Fibroblast of lung (primary cell): ENCODE measurements at regions not wholly inside any gene's neighbourhood (a gene's known extent, or its start where the extent isn't known, plus 50 kb on each side); places are given as distances from the start of the nearest gene placed in this dataset.
"Not testable (repeated sequence)": the region's sequence is repeated elsewhere in the genome, so short reads cannot be mapped to it uniquely, and the experiment has no call there.

Source experiments
- EZH2 ChIP-seq: IDR thresholded peaks from 2 replicates; pipeline ENCODE4 v1.5.1; 2012; ENCODE audit warnings: low read length, control low read depth, mild to moderate bottlenecking; ENCODE audit errors: missing control alignments
- TF ChIP-seq, protein P1 (sequence below), 2 donors: IDR thresholded peaks in 1 of 2; conservative IDR thresholded peaks in 1 of 2; 1 replicate in 1 of 2; 2 replicates in 1 of 2; pipeline ENCODE4 v1.5.1; 2011 to 2012; ENCODE audit warnings: low read length in 2 of 2, control low read depth in 1 of 2, inconsistent platforms in 1 of 2, low read depth in 1 of 2, mild to moderate bottlenecking in 1 of 2

DNA sequence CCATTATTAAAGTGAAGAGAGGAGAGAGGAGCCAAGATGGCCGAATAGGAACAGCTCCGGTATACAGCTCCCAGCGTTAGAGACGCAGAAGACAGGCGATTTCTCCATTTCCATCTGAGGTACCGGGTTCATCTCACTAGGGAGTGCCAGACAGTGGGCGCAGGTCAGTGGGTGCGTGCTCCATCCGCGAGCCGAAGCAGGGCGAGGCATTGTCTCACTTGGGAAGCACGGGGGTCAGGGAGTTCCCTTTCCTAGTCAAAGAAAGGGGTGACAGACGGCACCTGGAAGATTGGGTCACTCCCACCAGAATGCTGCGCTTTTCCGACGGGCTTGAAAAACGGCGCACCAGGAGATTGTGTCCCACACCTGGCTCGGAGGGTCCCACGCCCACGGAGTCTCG lies 1305.3 kb downstream of the FOXD4L5 start:
- TF ChIP-seq, protein P1, sequence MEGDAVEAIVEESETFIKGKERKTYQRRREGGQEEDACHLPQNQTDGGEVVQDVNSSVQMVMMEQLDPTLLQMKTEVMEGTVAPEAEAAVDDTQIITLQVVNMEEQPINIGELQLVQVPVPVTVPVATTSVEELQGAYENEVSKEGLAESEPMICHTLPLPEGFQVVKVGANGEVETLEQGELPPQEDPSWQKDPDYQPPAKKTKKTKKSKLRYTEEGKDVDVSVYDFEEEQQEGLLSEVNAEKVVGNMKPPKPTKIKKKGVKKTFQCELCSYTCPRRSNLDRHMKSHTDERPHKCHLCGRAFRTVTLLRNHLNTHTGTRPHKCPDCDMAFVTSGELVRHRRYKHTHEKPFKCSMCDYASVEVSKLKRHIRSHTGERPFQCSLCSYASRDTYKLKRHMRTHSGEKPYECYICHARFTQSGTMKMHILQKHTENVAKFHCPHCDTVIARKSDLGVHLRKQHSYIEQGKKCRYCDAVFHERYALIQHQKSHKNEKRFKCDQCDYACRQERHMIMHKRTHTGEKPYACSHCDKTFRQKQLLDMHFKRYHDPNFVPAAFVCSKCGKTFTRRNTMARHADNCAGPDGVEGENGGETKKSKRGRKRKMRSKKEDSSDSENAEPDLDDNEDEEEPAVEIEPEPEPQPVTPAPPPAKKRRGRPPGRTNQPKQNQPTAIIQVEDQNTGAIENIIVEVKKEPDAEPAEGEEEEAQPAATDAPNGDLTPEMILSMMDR (conservative IDR thresholded peaks at IDR 0.05 in 1 of 2, IDR thresholded peaks at IDR 0.05 in 1 of 2; ENCODE audit: low read depth in 1 of 2, low read length in 2 of 2): not testable (repeated sequence)
- TF ChIP-seq EZH2: not testable (repeated sequence)
